Kidney tubule cell (primary cell): ENCODE measurements at regions not wholly inside any gene's neighbourhood (a gene's known extent, or its start where the extent isn't known, plus 50 kb on each side); places are given as distances from the start of the nearest gene placed in this dataset.
A peak's percentile ranks its signal among the peaks of the same experiment; 100 is the strongest.

ENCODE experiments used
- DNase-seq: peaks from one replicate; pipeline ENCODE4 v3.0.0-alpha.2; 2018; ENCODE audit warnings: low spot score

- DNase-seq = no peak
These were observed 724.2 kb upstream of the REG3G start for GRCh38 chr2:78301166-78301789.

DNA sequence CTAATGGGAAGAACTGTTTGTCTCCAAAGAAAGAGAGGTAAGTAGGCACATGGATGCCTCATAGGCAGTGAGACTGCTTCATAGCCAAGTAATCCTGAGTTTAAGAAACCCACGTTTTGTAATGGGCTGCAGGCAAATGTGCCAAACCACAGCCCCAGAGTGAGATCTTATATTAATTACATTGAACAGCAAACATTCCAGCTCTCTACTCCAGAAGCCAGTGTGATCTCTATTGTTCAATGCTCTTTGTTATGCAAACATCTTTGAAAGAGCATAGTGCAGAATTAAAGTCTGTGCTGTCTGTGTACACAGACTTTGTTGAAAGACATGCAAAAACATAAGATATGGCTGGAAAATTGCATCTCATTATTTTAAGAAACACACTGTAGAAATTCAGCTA is 720.8 kb upstream of the REG3G start:
- no peak for DNase-seq

- DNase-seq = no peak
These were observed 716.0 kb upstream of the REG3G start for GRCh38 chr2:78309460-78309859.

DNA sequence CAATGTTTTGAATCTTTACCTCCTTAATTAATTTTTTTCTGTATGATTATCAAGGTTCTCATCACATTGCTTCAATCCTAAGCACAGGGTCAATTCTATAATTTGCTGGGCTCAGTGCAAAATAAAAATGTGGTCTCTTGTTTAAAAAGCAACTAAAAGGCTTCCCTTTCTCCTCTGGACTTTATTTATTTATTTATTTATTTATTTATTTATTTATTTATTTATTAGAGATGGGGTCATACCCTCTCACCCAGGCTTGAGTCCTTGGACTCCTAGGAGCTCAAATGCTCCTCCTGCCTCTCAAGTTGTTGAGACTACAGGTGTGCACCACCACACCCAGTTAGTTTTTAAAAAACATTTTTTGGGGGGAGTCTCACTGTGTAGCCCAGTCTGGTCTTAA is 710.1 kb upstream of the REG3G start:
- DNase-seq = no peak

DNA sequence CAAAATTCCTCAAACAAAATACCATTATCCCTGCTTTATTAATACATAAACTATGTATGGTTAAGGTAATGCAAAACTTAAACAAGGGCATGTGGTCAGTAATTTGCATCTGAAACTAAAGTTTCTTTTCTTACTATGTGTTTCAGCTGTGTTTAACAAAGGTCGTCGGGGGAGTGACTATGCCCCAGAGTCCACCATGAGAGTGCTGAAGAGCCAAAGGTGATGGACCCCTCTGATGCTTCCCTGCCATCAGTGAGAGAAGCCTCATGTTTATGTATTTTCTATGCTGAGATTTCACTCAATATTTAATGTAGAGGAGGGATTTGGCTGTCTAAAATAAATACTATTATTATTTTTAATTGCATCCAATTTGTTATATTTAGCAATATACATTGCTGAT is 707.2 kb upstream of the REG3G start:
- no peak for DNase-seq

GRCh38 chr2:78330193-78330592 is 695.3 kb upstream of the REG3G start:
- no peak for DNase-seq

DNA sequence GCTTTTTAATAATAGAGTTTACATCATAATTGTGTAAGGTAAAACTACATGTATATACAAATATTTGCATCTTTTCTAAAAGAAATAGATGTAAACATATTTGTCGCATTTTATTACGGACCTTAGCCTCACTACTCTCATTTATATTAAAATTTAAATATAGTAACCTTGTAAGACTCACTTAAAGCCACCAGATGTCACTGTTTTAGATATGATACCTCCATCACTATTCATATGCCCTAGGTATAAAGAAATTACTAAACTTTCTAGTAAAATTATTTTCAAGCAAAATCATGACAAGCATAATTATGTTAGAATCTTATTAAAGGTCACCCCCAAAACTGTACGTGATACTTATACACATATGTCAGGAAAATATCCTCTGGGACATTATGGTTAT is 674.3 kb upstream of the REG3G start:
- peak; percentile 1 for DNase-seq

DNA sequence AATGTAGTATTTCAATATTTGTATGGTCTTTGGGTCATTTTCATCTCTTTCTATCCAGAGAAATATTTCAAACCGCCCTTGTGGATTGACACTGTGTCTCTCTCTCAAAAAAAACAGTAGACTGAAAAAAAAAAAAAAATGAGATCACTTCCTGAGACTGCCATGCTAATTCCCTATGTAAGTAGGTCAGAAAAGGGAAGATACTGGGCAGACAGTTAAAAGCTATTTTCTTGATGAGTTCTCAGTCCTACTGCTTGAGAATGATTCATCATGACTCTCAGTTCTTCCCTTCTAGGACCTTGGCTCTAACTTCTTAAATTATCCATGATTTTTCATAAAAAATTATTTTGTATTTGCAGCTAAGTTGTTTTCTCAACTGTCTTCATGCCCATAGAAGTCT is 672.3 kb upstream of the REG3G start:
- DNase-seq = no peak

DNA sequence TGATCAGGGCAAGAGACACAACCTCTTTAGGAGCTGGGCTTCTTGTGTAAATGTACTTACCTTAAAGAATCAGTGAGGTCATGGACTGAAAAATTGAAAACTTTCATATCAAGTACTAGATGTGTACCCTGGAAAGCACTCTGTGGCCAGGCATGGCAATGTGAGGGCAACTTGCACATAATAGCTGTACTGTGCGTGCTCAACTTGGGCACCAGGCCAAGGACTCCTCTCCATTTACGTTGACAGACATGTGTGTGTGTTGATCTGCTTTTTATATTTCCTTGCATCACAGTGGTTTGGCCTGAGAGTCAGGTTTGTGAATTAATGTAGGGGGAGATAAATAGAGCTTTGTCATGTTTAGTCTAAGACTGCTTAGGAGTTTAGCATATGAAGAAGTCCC is 669.5 kb upstream of the REG3G start:
- DNase-seq = no peak

DNA sequence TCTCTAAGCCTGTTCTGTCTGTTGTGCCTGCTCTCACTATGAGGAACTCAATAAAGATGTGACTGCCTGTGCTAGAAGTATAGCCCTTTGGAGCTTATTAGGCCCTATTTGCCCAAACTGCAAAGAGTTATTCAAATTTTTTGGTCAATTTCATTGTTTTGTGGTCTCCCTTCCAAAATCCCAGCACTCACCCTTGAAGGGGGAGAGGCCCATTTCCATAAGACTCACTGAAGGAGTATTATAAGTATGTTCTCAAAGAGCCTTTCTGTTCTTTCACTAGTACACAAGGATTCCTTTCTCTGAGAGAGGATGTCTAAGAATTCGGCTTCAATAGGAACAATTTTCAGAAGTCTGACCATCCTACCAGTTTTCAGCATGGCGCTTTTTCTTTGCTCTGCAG is 641.9 kb upstream of the REG3G start:
- no peak for DNase-seq

GRCh38 chr2:78397198-78397597 is 628.3 kb upstream of the REG3G start:
- DNase-seq = no peak

DNA sequence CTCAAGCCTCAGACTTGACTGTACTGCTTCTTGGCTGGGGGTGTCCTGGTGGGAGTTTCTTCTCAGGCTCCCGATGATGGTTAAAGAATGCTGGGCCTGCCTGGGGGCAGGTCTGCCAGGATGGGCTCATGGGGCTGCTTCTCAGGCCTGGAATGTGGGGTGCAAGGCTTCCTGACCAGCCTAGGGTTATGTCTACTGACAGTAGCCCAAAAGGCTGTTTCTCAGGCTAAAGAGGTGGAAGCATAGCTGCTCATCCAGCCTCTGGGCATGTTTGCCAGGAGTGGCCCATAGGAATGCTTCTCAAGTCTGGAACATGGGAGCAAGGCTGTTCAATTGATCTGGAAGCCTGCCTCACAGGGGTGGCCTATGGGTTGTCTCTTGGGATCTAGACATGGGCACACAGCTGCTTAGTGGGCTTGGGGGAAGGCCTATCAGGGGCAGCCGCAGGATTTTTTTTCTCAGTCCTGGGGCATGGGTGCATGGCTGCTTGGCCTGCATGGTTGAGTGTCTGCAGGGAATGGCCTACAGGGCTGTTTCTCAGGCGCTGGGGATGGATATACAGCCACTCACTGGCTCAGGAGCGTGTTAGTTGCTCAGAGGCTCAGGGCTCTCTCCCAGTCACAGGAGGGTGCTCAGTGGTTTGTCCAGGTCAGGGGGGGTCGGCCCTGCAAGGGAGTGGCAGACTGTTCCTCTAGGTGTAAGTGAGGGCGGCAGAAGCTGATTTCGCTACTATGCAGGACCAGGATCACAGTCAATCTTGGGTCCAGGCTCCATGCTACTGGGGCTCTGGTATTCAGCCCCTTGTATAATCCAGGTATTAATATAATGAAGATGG is 617.3 kb upstream of the REG3G start:
- no peak for DNase-seq

- no peak for DNase-seq
These were observed 616.7 kb upstream of the REG3G start for GRCh38 chr2:78408795-78409118.

- no peak for DNase-seq
These were observed 614.2 kb upstream of the REG3G start for GRCh38 chr2:78411303-78411702.

GRCh38 chr2:78416625-78417300 is 608.7 kb upstream of the REG3G start:
- DNase-seq = no peak

DNA sequence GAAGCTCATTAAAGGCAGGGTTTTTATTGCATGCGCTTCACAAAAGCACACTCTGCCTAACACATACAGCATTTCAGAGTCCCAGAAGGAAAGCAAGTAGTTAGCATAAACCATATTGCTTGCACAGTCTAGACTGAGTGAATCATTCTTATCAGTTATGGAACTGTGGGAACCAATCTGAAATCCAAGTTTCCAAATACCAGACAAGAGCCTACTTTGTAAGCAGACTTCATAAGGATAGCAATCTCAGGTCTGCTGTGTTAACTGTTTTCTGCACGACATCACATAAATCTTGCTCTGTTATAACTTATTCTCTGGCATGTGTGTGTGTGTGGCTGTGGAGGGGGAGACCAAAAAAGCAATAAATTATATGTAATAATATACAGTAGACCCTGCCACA is 608.1 kb upstream of the REG3G start:
- DNase-seq = no peak

DNA sequence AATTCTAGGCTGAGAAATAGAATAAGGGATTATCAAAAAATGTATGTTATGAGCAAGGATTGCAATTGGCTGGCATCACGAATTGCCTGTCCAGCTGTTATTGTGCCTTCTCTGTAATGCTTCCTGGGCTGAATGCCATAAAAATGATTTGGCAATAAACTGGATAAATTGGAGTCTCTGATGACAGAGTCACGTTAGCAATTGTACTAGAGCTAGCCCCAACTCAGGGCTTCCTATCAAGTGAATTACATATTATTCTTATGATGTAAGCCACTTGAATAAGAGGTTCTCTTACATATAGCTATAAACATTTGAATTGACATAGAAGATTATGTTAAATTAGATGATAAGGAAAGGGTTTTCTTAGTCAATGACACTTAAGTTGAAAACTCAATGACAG is 607.5 kb upstream of the REG3G start:
- DNase-seq = no peak

DNA sequence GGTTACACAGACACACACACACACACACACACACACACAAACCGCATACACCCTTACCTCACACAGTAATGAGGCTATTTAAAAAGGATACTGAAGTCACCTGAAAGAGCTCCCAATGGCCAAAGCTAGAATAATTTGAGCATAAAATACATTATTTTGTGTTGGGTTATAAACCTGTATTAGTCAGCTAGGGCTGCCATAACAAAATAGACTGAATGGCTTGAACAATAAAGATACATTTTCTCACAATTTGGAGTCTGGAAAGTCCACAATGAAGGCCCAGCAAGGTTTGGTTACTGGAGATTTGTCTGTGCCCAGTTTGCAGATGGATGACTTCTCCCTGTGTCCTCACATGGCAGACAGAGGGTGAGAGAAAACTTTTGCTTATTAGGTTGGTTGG is 605.4 kb upstream of the REG3G start:
- no peak for DNase-seq

DNA sequence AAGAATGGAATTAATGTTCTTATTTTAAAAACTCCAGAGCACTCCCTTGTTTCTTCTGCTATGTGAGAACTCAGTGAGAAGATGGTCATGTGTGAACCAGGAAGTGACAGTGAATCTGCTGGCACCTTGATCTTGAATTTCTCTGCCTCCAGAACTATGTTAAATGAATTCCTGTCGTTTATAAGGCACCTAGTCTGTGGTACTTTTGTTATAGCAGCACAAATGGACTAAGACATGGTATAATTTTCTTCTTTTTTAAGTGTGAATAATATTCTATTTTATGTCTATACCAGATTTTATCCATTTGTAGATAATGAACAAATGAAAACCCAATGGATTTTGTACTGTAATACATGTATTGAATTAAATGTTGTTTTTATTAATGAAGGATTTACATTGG is 601.9 kb upstream of the REG3G start:
- DNase-seq = no peak

DNA sequence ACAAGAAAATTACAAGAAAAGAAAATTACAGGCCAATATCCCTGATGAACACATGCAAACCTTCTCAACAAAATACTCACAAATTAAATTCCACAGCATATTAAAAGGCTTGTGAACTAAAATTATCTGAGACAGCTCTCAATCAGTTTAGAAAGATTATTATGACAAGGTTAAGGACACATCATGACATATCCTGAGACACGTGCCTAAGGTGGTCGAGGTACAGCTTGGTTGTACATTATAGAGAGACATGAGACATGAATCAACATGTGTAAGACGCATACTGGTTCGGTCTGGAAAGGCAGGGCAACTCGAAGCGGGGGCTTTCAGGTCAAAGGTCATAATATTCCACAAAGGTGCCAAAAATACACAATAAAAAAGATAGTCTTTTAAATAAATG is 598.3 kb upstream of the REG3G start:
- no peak for DNase-seq

DNA sequence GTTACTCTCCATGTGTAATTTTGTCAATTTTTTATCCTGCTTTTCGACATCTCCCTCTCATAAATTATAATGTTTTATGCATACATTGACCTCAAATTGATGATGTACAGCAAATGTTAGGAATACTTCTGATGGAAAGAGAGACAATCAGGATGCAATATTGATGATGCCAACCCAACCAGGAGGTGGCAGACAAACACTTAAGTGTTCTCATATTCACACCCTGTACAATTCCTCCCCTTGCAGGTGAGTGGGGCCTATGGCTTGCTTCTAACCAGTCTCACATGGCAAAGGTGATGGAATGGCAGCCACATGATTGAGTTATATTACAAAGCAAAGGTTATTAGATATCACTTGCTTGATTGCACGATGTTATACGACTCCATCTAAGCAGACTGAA is 594.3 kb upstream of the REG3G start:
- no peak for DNase-seq

DNA sequence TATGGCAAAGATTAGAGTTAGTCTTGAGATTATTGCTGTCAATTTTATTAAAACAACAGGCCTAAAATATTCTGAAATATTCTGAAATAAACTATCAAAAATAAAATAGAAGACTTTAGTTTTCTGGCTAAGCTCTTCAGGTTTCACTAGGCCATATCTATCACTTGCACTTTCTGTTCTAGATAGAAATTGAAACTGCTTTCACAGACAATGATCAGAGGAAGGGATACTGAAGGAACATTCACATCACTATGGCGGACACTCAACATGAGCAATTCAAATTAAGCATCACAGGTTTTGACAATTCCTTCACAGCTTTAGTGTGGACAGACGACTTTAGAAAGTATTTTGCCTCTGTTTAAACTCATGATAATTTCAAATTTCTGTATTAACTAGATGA is 586.4 kb upstream of the REG3G start:
- DNase-seq = no peak

GRCh38 chr2:78455586-78455985 is 569.9 kb upstream of the REG3G start:
- DNase-seq = no peak

- no peak for DNase-seq
These were observed 568.2 kb upstream of the REG3G start for GRCh38 chr2:78457269-78457668.
